ENCODE measurements at regions not wholly inside any gene's neighbourhood (a gene's known extent, or its start where the extent isn't known, plus 50 kb on each side); places are given as distances from the start of the nearest gene placed in this dataset.
A peak's percentile ranks its signal among the peaks of the same experiment; 100 is the strongest.

GRCh38 chr10:3898821-3899220 is 113.8 kb upstream of the KLF6 start:
- no peak for DNase-seq (ENCODE audit: low spot score)

- no peak for DNase-seq (ENCODE audit: low spot score)
These were observed 112.1 kb upstream of the KLF6 start for GRCh38 chr10:3897156-3897555.

DNA sequence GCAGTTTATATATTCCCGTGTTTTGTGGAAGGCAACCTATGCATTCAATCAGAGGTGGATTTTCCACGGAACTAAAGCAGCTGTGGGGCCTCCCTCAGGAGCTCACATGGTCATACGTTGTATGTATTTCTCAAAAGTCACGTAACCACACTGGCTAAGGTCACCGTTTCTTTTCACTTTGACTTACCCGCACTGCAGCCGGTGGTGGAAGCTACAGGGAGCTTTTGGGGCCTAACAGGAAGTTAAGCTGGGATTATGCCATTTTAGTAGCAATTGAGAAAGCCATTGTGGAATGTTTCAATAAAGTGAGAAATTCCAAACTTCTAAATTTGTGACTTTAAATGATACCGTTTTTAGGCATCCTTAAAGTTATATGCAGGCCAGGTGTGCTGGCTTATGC is 111.2 kb upstream of the KLF6 start:
- no peak for DNase-seq (ENCODE audit: low spot score)

DNA sequence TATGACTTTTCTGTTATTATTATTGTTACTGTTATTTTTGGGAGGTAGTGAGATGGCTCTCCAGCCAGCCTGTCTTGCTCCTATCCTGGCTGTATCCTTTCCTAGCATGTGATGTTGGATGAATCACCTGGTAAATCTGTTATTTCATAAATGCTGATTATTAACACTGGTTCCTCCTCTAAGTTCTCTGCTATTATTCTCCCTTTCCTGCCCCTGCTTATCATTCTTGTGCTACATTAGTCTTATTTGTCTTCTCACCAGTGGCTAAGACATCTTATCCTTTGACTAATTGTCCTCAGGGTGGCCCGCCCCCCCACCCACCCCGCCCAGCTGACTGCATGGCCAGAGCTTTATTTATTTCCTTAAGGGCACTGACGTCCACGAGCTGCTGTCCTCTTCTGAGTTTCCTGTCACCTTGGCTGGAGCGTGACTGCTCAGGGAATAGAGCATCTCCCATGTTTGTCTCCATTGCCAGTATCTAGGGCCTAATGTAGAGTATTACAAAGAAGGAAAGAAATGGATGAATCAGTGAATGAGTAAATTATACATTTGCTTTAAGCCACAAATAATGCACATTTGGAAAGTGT is 110.1 kb upstream of the KLF6 start:
- no peak for DNase-seq (ENCODE audit: low spot score)

DNA sequence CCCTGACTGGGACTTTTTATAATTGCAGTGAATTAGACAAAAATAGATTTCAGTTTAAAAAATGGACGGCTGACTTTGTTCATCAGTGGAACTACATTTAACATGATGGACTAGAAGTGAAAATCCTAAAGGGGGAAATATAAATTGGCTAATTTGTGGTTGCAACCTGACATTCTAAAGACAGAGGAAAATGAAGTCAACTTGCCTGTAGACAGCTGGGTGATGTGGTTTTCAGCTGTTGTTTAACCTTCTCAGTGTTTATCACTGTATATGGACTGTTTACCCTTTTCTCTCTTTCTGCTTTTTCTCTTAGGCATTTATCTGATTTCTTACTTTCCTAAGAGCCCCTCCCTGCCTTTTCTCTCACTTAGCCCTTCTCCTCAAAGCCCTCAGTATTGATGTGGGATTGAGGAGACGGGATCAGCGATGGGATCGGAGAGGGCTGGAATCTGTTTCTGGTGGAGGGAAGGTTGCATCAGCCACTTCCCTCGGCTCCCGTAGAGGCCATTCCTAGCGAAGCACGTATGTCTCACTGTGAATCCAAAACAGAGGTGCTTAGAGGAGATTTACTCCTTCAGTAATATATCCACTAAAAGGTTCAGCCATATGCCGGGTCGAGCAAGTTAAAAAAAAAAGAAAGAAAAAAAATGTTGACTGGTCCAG is 109.0 kb upstream of the KLF6 start:
- DNase-seq (ENCODE audit: low spot score): no peak

GRCh38 chr10:3892440-3893425 is 107.7 kb upstream of the KLF6 start:
- no peak for DNase-seq (ENCODE audit: low spot score)

- no peak for DNase-seq (ENCODE audit: low spot score)
These were observed 106.4 kb upstream of the KLF6 start for GRCh38 chr10:3891396-3891795.

GRCh38 chr10:3890602-3891352 is 105.8 kb upstream of the KLF6 start:
- no peak for DNase-seq (ENCODE audit: low spot score)

DNA sequence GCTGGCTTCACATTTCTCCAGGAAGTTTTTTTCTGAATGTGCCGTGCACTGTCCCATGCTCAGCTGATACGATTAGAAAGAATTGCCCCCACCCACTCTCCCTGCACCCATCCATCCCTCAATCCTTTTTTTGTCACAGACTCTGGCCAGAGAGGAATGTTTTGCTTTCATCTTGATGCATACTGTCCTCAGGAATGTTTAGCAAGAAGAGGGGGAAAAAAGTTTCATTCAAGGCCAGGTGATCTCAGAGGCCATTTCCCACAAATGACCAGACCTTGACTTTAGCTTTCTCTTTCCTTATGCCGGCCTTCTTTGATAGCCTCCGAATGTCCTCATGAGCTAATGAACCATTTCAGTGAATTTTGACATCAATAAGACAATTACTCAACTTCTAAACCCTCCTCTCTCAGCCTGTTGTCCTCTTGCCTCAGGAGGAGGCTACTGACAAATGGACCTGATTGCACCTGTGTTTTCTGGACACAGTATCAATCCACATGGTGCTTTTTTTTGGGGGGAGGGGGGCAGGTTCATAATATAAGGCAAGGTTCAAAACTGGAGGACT is 105.0 kb upstream of the KLF6 start:
- no peak for DNase-seq (ENCODE audit: low spot score)

GRCh38 chr10:3887885-3888476 is 103.0 kb upstream of the KLF6 start:
- DNase-seq (ENCODE audit: low spot score): no peak

- DNase-seq (ENCODE audit: low spot score): no peak
These were observed 102.4 kb upstream of the KLF6 start for GRCh38 chr10:3887404-3887803.

GRCh38 chr10:3886641-3887251 is 101.7 kb upstream of the KLF6 start:
- DNase-seq (ENCODE audit: low spot score): no peak

- DNase-seq (ENCODE audit: low spot score): peak; percentile 62
These were observed 101.2 kb upstream of the KLF6 start for GRCh38 chr10:3886191-3886590.

DNA sequence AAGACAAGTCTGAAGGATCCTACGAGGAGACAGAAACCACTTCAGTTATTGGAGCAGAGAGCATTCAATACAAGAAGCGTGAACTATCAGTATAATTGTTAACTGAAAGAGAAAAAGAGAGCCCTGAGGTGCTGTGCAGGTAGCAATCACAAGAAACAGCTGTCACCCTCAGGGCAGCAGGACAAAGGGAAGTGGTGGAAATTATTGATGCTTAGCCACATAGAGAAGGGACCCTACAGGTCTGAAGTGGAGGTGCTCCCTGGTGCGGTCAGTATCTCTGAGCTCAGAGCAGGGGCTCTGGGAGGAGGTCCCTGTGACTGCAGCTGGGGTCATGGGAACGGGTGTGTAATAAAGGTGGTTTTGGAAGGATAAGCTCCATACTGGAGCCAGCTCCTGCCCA is 97.8 kb upstream of the KLF6 start:
- DNase-seq (ENCODE audit: low spot score): no peak

DNA sequence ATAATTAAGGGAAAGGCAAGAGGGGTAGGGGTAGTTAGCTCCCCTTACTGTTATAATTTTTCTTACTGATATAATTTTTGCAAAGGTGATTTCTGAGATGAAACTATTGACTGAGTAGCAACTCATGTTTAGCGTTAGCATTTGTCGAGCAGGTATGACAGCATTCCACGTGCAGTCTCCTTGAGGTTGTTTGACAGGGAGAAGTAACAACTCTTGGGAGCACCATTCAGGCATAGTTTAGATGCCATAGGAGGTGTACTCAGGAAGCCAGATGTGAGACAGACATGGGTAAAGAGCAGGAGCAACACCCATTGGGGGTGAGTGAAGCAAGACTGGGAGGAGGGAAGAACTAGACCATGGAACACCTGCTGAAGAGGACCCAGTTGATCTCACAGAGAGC is 96.6 kb upstream of the KLF6 start:
- DNase-seq (ENCODE audit: low spot score): no peak

DNA sequence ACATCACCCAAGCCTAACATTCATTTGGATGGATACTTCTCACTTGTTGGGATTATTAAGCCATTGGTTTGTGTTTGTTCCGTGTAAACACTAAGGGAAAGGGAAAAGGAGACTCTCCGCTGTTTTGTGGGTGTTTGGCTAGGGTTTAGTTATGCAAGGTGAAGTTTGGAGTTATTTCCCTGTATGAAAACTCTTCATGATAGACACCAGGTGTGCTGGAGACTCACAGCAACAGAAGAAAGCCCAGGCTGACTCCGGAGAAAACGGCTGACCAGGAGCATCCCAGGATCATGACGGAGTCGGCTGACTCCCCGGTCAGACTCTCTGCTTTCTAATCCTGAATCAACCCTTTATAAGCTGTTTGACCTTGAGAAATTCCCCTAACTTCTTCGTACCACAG is 94.1 kb upstream of the KLF6 start:
- no peak for DNase-seq (ENCODE audit: low spot score)

- DNase-seq (ENCODE audit: low spot score): no peak
These were observed 92.4 kb upstream of the KLF6 start for GRCh38 chr10:3877211-3878000.

DNA sequence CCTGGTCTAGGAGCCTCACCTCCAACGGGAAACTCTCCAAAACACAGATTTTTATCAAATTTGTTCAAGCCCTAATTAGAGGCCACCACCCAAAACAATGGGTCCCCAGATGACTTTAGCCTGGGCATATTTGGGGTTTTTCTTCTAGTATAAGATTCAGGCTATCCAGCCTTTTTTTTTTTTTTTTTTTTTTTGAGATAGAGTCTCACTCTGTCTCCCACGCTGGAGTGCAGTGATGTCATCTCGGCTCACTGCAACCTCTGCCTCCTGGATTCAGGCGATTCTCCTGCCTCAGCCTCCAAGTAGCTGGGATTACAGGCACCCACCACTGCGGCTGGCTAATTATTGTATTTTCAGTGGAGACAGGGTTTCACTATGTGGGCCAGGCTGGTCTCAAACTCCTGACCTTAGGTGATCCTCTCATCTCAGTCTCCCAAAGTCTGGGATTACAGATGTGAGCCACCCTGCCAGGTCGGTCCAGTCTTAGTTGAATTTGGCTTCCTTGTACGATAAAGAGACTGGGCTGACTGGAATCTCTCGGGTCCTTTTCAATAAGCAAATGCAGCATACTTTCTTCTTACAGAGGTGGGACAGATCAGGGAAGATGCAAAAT is 91.4 kb upstream of the KLF6 start:
- no peak for DNase-seq (ENCODE audit: low spot score)

DNA sequence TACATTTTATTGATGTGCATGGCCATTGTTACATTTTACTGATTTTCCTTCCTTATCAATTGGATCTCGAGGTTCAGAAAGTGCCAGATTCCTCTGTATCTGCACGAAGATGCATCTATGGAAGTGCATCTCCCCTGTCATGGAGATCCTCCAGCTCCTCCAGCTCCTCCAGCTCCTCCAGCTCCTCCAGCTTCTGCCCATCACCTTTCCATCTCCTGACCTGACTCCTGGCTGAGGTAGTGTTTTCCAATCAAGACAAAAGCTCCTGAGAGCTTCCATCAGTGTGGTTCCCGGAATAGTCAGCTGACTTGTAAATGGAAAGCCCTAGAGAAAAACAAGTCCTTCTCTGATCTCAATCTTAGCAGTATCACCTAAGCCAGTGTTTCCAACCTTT is 90.8 kb upstream of the KLF6 start:
- no peak for DNase-seq (ENCODE audit: low spot score)

All from ecto neural progenitor cell (in vitro differentiated cells).